CD4-positive, alpha-beta T cell treated with Interleukin-15 for 4 hours (primary cell): ENCODE measurements at regions not wholly inside any gene's neighbourhood (a gene's known extent, or its start where the extent isn't known, plus 50 kb on each side); places are given as distances from the start of the nearest gene placed in this dataset.
A peak's percentile ranks its signal among the peaks of the same experiment; 100 is the strongest.
"Not testable (repeated sequence)": the region's sequence is repeated elsewhere in the genome, so short reads cannot be mapped to it uniquely, and the experiment has no call there.

Experiments used
- DNase-seq: peaks from one replicate; pipeline ENCODE4 v3.0.0-alpha.2; 2020; ENCODE audit warnings: low spot score

GRCh38 chr2:47295131-47295980 is 73.8 kb upstream of the EPCAM start:
- DNase-seq, result no peak

- DNase-seq, result no peak
Measured at GRCh38 chr2:47293976-47294375, 75.1 kb upstream of the EPCAM start.

GRCh38 chr2:47288864-47289263 is 80.2 kb upstream of the EPCAM start:
- no peak for DNase-seq

GRCh38 chr2:47283659-47284058 is 85.5 kb upstream of the EPCAM start:
- DNase-seq, result no peak

- no peak for DNase-seq
Measured at GRCh38 chr2:47282621-47283272, 86.4 kb upstream of the EPCAM start.

GRCh38 chr2:47279525-47279924 is 89.6 kb upstream of the EPCAM start:
- not testable (repeated sequence) for DNase-seq

- DNase-seq, result no peak
Measured at GRCh38 chr2:47277987-47278386, 91.1 kb upstream of the EPCAM start.

GRCh38 chr2:47277187-47277586 is 91.9 kb upstream of the EPCAM start:
- no peak for DNase-seq

GRCh38 chr2:47276061-47276460 is 93.0 kb upstream of the EPCAM start:
- no peak for DNase-seq

GRCh38 chr2:47274054-47274782 is 94.9 kb upstream of the EPCAM start:
- DNase-seq, result no peak

GRCh38 chr2:47272905-47273758 is 96.0 kb upstream of the EPCAM start:
- no peak for DNase-seq

- peak; percentile 36 for DNase-seq
Measured at GRCh38 chr2:47272031-47272864, 95.9 kb upstream of the CALM2 start.

GRCh38 chr2:47271054-47272000 is 95.0 kb upstream of the CALM2 start:
- no peak for DNase-seq

- DNase-seq, result no peak
Measured at GRCh38 chr2:47270421-47270820, 94.1 kb upstream of the CALM2 start.

GRCh38 chr2:47269316-47270232 is 93.3 kb upstream of the CALM2 start:
- DNase-seq, result no peak

GRCh38 chr2:47267711-47268086 is 91.4 kb upstream of the CALM2 start:
- DNase-seq, result no peak

GRCh38 chr2:47266939-47267710 is 90.8 kb upstream of the CALM2 start:
- no peak for DNase-seq

- no peak for DNase-seq
Measured at GRCh38 chr2:47265751-47266231, 89.5 kb upstream of the CALM2 start.
